DOHH2 (cell line): ENCODE measurements at regions not wholly inside any gene's neighbourhood (a gene's known extent, or its start where the extent isn't known, plus 50 kb on each side); places are given as distances from the start of the nearest gene placed in this dataset.

ENCODE experiments used
- H3F3A ChIP-seq: fragments of 200-600 bp; sonication (generic), shearing (Covaris generic); 2 replicates; pipeline ENCODE4 v1.6.0; 2016; ENCODE audit warnings: antibody characterized with exemption, mild to moderate bottlenecking; ENCODE audit not compliant: control insufficient read depth, insufficient read depth
- H3K27ac ChIP-seq: fragments of 200-600 bp; sonication (generic); 2 replicates; pipeline ENCODE4 v1.5.1; 2014; ENCODE audit warnings: low read depth, mild to moderate bottlenecking, low read length, moderate library complexity
- H3K27me3 ChIP-seq: fragments of 200-600 bp; sonication (generic); 2 replicates; pipeline ENCODE4 v1.6.1; 2014; ENCODE audit warnings: mild to moderate bottlenecking, low read length, mixed read lengths; ENCODE audit not compliant: control insufficient read depth
- H3K36me3 ChIP-seq: fragments of 200-600 bp; sonication (generic); 2 replicates; pipeline ENCODE4 v1.6.1; 2014; ENCODE audit warnings: mild to moderate bottlenecking, low read length, moderate library complexity, mixed read lengths; ENCODE audit not compliant: control insufficient read depth
- H3K4me1 ChIP-seq: fragments of 200-600 bp; sonication (generic); 2 replicates; pipeline ENCODE4 v1.6.1; 2014; ENCODE audit warnings: mild to moderate bottlenecking, low read length, mixed read lengths; ENCODE audit not compliant: control insufficient read depth
- H3K4me2 ChIP-seq: fragments of 200-600 bp; sonication (generic); 2 replicates; pipeline ENCODE4 v1.6.0; 2014; ENCODE audit warnings: mild to moderate bottlenecking, low read length, moderate library complexity
- H3K4me3 ChIP-seq: fragments of 200-600 bp; sonication (generic); 2 replicates; pipeline ENCODE4 v1.5.1; 2014; ENCODE audit warnings: mild to moderate bottlenecking, low read length, mixed read lengths
- H3K79me2 ChIP-seq: fragments of 200-600 bp; sonication (generic); 2 replicates; pipeline ENCODE4 v1.6.1; 2014; ENCODE audit warnings: mild to moderate bottlenecking, low read length, mixed read lengths; ENCODE audit not compliant: control insufficient read depth
- H3K9me2 ChIP-seq: fragments of 200-600 bp; sonication (generic); replicated peaks from 2 replicates; pipeline ENCODE4 v1.6.1; 2014; ENCODE audit warnings: mild to moderate bottlenecking, low read length, mixed read lengths; ENCODE audit not compliant: control insufficient read depth
- H3K9me3 ChIP-seq: fragments of 200-600 bp; sonication (generic); 2 replicates; pipeline ENCODE4 v1.6.1; 2014; ENCODE audit warnings: antibody characterized with exemption, low read length, mixed read lengths; ENCODE audit not compliant: control insufficient read depth, insufficient read depth
- H4K20me1 ChIP-seq: fragments of 200-600 bp; sonication (generic); 2 replicates; pipeline ENCODE4 v1.6.0; 2014; ENCODE audit warnings: low read depth, mild to moderate bottlenecking, antibody characterized with exemption, low read length, moderate library complexity; ENCODE audit not compliant: control insufficient read depth, insufficient read depth
- EZH2phosphoT487 ChIP-seq: fragments of 200-600 bp; sonication (generic); IDR thresholded peaks from 2 replicates; pipeline ENCODE4 v1.6.1; 2017; ENCODE audit warnings: borderline replicate concordance, mild to moderate bottlenecking, antibody characterized with exemption, low read length, moderate library complexity, mixed read lengths
- TF ChIP-seq, protein P1 (sequence below): fragments of 200-600 bp; sonication (generic); IDR thresholded peaks from one replicate; pipeline ENCODE4 v1.5.1; 2014; ENCODE audit warnings: antibody characterized with exemption, mild to moderate bottlenecking, low read depth, low read length; ENCODE audit not compliant: poor library complexity, severe bottlenecking

DNA sequence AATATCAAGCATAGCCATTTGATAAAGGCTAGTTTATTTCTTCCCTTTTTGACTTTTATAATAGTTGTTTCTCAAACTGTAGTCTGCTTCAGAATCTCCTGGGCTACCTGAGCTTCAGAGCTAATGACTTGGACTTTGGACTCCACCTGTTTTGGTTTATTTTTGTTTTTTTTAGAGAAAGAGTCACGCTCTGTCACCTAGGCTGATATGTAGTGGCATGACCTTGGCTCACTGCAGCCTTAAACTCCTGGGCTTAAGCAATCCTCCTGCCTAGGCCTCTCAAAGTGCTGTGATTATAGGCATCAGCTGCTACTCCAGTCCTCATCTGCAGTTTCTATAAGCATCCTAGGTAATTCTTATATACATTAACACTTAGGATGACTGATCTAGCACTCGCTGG lies 90.5 kb downstream of the DDIT4L start:
- peaks cover 10% of the 10 kb centered on the region for H3K4me1 ChIP-seq
- no peaks in the 10 kb centered on the region for H3K9me3 ChIP-seq
- H3K27ac ChIP-seq = no peak overlapping the region
- TF ChIP-seq EZH2phosphoT487 = no peak
- TF ChIP-seq, protein P1, sequence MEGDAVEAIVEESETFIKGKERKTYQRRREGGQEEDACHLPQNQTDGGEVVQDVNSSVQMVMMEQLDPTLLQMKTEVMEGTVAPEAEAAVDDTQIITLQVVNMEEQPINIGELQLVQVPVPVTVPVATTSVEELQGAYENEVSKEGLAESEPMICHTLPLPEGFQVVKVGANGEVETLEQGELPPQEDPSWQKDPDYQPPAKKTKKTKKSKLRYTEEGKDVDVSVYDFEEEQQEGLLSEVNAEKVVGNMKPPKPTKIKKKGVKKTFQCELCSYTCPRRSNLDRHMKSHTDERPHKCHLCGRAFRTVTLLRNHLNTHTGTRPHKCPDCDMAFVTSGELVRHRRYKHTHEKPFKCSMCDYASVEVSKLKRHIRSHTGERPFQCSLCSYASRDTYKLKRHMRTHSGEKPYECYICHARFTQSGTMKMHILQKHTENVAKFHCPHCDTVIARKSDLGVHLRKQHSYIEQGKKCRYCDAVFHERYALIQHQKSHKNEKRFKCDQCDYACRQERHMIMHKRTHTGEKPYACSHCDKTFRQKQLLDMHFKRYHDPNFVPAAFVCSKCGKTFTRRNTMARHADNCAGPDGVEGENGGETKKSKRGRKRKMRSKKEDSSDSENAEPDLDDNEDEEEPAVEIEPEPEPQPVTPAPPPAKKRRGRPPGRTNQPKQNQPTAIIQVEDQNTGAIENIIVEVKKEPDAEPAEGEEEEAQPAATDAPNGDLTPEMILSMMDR = no peak
- H3K4me3 ChIP-seq = no peak overlapping the region
- H4K20me1 ChIP-seq = no peaks in the 10 kb centered on the region
- H3K4me2 ChIP-seq = no peak overlapping the region
- H3F3A ChIP-seq = no peaks in the 10 kb centered on the region
- H3K27me3 ChIP-seq = no peaks in the 10 kb centered on the region
- H3K9me2 ChIP-seq = no peaks in the 10 kb centered on the region
- H3K36me3 ChIP-seq = no peaks in the 10 kb centered on the region
- H3K79me2 ChIP-seq = no peaks in the 10 kb centered on the region

DNA sequence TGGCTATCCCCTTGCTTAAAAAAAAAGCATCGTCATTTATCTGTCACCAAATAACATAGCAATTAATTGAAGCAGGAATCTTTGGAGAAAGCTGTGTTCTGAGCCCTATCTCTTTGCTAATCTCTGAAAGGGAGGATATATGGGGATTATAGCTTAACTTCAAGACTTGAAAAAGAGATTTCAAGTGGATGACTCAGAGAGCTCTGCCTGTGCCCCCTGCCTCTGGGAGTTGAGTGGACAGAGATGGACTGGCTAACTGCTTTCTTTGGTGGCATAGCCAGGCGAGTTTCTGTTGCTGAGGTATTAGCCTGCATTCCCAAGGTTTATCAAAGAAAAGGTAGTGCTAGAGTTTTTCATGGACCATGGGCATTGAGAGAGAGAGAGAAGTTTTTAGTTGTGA lies 91.6 kb downstream of the DDIT4L start:
- no peaks in the 10 kb centered on the region for H3K9me2 ChIP-seq
- no peaks in the 10 kb centered on the region for H3K79me2 ChIP-seq
- no peak overlapping the region for H3K4me2 ChIP-seq
- no peaks in the 10 kb centered on the region for H3K27me3 ChIP-seq
- H3K4me3 ChIP-seq = no peak overlapping the region
- TF ChIP-seq, protein P1 = no peak
- TF ChIP-seq EZH2phosphoT487 = no peak
- no peak overlapping the region for H3K27ac ChIP-seq
- H3K4me1 ChIP-seq = peaks cover 10% of the 10 kb centered on the region
- H3K36me3 ChIP-seq = no peaks in the 10 kb centered on the region
- no peaks in the 10 kb centered on the region for H3K9me3 ChIP-seq
- H3F3A ChIP-seq = no peaks in the 10 kb centered on the region
- no peaks in the 10 kb centered on the region for H4K20me1 ChIP-seq

DNA sequence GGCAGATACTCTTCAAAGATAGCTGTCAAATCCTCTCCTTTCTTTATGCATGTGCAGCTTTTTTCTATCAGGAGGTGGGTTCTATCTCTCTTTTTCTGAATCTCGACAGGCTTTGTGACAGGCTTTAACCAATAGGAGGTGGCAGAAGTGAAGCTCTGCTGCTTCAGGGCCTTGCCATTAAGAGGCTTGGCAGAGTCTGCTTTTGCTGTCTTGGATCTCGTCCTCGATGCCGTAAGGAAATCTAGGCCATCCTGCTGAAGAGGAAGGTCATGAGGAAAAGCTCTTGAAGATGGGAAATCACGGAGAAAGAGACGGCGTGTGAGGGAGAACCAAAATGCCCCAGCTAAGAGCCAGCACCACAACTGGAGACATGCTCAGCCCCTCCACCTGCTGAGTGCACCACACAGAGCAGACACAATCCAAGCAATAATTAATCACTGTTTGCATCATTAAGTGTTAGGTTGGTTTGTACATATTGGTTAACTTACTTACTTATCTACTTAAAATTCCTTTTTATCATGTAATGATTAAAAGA lies 92.2 kb downstream of the DDIT4L start:
- H3K4me3 ChIP-seq = no peak overlapping the region
- no peak overlapping the region for H3K27ac ChIP-seq
- H3K36me3 ChIP-seq = no peaks in the 10 kb centered on the region
- H3K79me2 ChIP-seq = no peaks in the 10 kb centered on the region
- H3F3A ChIP-seq = no peaks in the 10 kb centered on the region
- H3K9me3 ChIP-seq = no peaks in the 10 kb centered on the region
- H3K27me3 ChIP-seq = no peaks in the 10 kb centered on the region
- peaks cover 10% of the 10 kb centered on the region for H3K4me1 ChIP-seq
- no peak for TF ChIP-seq EZH2phosphoT487
- TF ChIP-seq, protein P1 = no peak
- no peaks in the 10 kb centered on the region for H3K9me2 ChIP-seq
- no peaks in the 10 kb centered on the region for H4K20me1 ChIP-seq
- no peak overlapping the region for H3K4me2 ChIP-seq
